Prostate gland (tissue), 2 donors: ENCODE measurements at regions not wholly inside any gene's neighbourhood (a gene's known extent, or its start where the extent isn't known, plus 50 kb on each side); places are given as distances from the start of the nearest gene placed in this dataset.
A peak's percentile ranks its signal among the peaks of the same experiment; 100 is the strongest.

Experiments used
- DNase-seq: peaks from one replicate; pipeline ENCODE4 v3.0.0-alpha.2; 2019; ENCODE audit warnings: low spot score
- H3K27ac ChIP-seq, 2 donors: fragments of 200-600 bp; sonication (generic); 2 replicates each; pipeline ENCODE4 v1.5.1; 2017 to 2019
- H3K27me3 ChIP-seq: fragments of 200-600 bp; sonication (generic); replicated peaks from 2 replicates; pipeline ENCODE4 v1.5.1; 2019; ENCODE audit not compliant: insufficient read depth
- H3K36me3 ChIP-seq, 2 donors: fragments of 200-600 bp; sonication (generic); 1 replicate in 1 of 2; 2 replicates in 1 of 2; pipeline versions ENCODE4 v1.5.1 to v1.8.1; 2017 to 2019
- H3K4me1 ChIP-seq: fragments of 200-600 bp; sonication (generic); replicated peaks from 2 replicates; pipeline ENCODE4 v1.5.1; 2019
- H3K4me3 ChIP-seq, 2 donors: fragments of 200-600 bp; sonication (generic); 2 replicates each; pipeline ENCODE4 v1.5.1; 2017 to 2019
- H3K9me3 ChIP-seq: fragments of 200-600 bp; sonication (generic); 2 replicates; pipeline ENCODE4 v1.5.1; 2017
- CTCF ChIP-seq, 4 experiments: fragments of 200-600 bp in 2 of 4; fragments of 450-650 bp in 2 of 4; sonication (generic) in 2 of 4; IDR thresholded peaks; 1 replicate in 3 of 4; 2 replicates in 1 of 4; pipeline ENCODE4 v1.5.1; 2016 to 2019; ENCODE audit warnings: antibody characterized with exemption in 4 of 4, mild to moderate bottlenecking in 2 of 4, moderate library complexity in 2 of 4
- POLR2A ChIP-seq: fragments of 450-650 bp; IDR thresholded peaks from one replicate; pipeline ENCODE4 v1.6.1; 2016; ENCODE audit warnings: antibody characterized with exemption, mild to moderate bottlenecking
- POLR2AphosphoS5 ChIP-seq: sonication (generic); formaldehyde crosslinking; IDR thresholded peaks from one replicate; pipeline ENCODE4 v1.6.1; 2017; ENCODE audit warnings: antibody characterized with exemption
- WGBS: methylation state at CpG from one replicate; pipeline ENCODE4 v1.1.5; 2018; 5-methylcytosine and 5-hydroxymethylcytosine counted together
- intact Hi-C: fragments of 100-400 bp; cut with DNase I; formaldehyde crosslinking; loops from one replicate; pipeline ENCODE4 v1.14.2; 2022

- WGBS: 60% methylated on average over 6 of the region's 6 CpGs
- Histone ChIP-seq H3K9me3 (no peaks in the 10 kb centered on the region), H3K27me3 (peaks cover 35% of the 10 kb centered on the region), H3K27ac (no peak overlapping the region), H3K4me1 (no peaks in the 10 kb centered on the region), H3K4me3 (no peak overlapping the region), H3K36me3 (no peaks in the 10 kb centered on the region)
- TF ChIP-seq POLR2A (no peak), CTCF (IDR thresholded peaks at IDR 0.05) (no peak), POLR2AphosphoS5 (no peak)
- no peak for DNase-seq
- intact Hi-C loops: no loop called here
These were observed 76.8 kb upstream of the LEP start for GRCh38 chr7:128164061-128164954.

- peaks cover 30% of the 10 kb centered on the region for H3K27me3 ChIP-seq
These were observed 76.0 kb upstream of the LEP start for GRCh38 chr7:128164955-128165670.

GRCh38 chr7:128165927-128166420, 75.1 kb upstream of the LEP start:
- Histone ChIP-seq H3K4me1 (no peaks in the 10 kb centered on the region), H3K9me3 (no peaks in the 10 kb centered on the region), H3K27me3 (peaks cover 30% of the 10 kb centered on the region), H3K4me3 (no peak overlapping the region), H3K27ac (no peak overlapping the region), H3K36me3 (no peaks in the 10 kb centered on the region)
- intact Hi-C loops: no loop called here
- no peak for DNase-seq
- no peak for TF ChIP-seq POLR2AphosphoS5
- WGBS: 21% methylated on average over 14 of the region's 14 CpGs

More at GRCh38 chr7:128164955-128165670, 76.0 kb upstream of the LEP start:
- Histone ChIP-seq H3K4me3 (no peak overlapping the region), H3K9me3 (no peaks in the 10 kb centered on the region), H3K27ac (no peak overlapping the region), H3K36me3 (no peaks in the 10 kb centered on the region), H3K4me1 (no peaks in the 10 kb centered on the region)
- DNase-seq: no peak
- WGBS: 90% methylated on average over 6 of the region's 6 CpGs
- no peak for TF ChIP-seq CTCF (IDR thresholded peaks at IDR 0.05)
- no peak for TF ChIP-seq POLR2A
- no peak for TF ChIP-seq POLR2AphosphoS5
- intact Hi-C loops: no loop called here

- DNase-seq: no peak
- no peak for TF ChIP-seq POLR2AphosphoS5
- Histone ChIP-seq H3K36me3 (no peaks in the 10 kb centered on the region), H3K4me3 (peak overlapping the region; percentile 14 to 33), H3K27me3 (peaks cover 30% of the 10 kb centered on the region), H3K4me1 (no peaks in the 10 kb centered on the region), H3K27ac (no peak overlapping the region), H3K9me3 (no peaks in the 10 kb centered on the region)
- WGBS: 1% methylated on average over 44 of the region's 44 CpGs
- intact Hi-C loops: no loop called here
These were observed 74.5 kb upstream of the LEP start for GRCh38 chr7:128166603-128167041.

GRCh38 chr7:128167042-128167701, 73.9 kb upstream of the LEP start:
- intact Hi-C loops: no loop called here
- H3K36me3 ChIP-seq: no peaks in the 10 kb centered on the region
- 2% methylated on average over 47 of the region's 59 CpGs for WGBS
- no peak for DNase-seq
- no peak overlapping the region for H3K27ac ChIP-seq
- H3K4me1 ChIP-seq: no peaks in the 10 kb centered on the region
- no peaks in the 10 kb centered on the region for H3K9me3 ChIP-seq
- TF ChIP-seq POLR2AphosphoS5 (no peak), CTCF (IDR thresholded peaks at IDR 0.05) (no peak), POLR2A (no peak)
- H3K4me3 ChIP-seq: peak overlapping the region; percentile 14 to 33
- peaks cover 30% of the 10 kb centered on the region for H3K27me3 ChIP-seq
